ENCODE measurements at regions not wholly inside any gene's neighbourhood (a gene's known extent, or its start where the extent isn't known, plus 50 kb on each side); places are given as distances from the start of the nearest gene placed in this dataset.
"Not testable (repeated sequence)": the region's sequence is repeated elsewhere in the genome, so short reads cannot be mapped to it uniquely, and the experiment has no call there.

DNA sequence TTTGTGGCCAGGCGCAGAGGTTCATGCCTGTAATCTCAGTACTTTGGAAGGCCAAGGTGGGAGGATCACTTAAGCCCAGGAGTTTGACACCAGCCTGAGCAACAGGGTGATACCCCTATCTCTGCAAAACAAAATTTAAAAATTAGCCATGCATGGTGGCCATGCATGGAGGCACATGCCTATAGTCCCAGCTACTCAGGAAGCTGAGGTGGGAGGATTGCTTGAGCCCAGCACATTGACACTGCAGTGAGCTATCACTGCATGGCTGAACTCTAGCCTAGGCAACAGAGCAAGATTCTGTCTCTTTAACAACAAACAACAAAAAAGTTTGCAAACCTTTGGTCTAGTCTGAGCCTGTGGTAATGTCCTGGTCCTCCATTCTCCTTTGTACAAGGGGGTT, 69.2 kb upstream of the CNEP1R1 start:
- TF ChIP-seq CTCF (conservative IDR thresholded peaks at IDR 0.05), result no peak
- H3K27ac ChIP-seq, result no peak overlapping the region

DNA sequence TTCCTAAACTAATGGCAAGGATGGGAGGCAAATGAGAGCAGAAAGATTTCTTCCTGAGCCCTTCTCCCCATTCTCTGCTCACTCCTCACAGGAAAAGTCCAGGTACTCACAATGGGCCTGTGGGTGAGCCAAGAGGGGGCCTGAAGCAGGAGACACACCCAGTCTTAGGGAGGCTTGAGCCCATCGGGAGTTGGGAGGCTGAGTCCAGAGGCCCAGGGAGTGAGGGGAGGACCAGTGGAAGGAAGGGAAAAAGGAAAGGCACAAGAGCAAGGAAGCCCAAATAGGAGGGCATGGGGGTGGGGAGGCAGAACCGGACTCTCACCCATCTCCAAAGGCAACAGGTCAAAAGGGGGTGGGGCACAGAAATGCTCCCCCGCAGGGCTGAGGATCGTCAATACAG, 68.1 kb upstream of the CNEP1R1 start:
- H3K27ac ChIP-seq, result no peak overlapping the region
- no peak for TF ChIP-seq CTCF (conservative IDR thresholded peaks at IDR 0.05)

DNA sequence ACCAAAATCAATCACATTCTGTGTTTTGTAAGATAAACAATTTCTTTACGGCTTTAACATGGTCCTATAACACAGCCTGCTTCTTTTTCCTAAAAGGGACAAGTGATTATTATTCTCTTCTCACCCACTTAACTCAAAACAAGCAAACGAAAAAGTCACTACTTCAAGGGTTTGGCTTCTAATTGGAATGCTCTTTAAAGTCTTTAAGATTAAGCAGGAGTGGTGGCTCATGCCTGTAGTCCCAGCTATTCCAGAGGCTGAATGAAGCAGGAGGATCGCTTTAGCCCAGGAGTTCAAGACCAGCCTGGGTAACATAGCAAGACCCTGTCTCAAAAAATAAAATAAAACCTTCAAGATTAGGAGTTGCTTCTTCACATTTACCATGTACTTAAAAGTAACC, 66.6 kb upstream of the CNEP1R1 start:
- no peak for TF ChIP-seq CTCF (conservative IDR thresholded peaks at IDR 0.05)
- no peak overlapping the region for H3K27ac ChIP-seq

GRCh38 chr16:49959552-49960277, 65.3 kb upstream of the CNEP1R1 start:
- no peak for TF ChIP-seq CTCF (conservative IDR thresholded peaks at IDR 0.05)
- H3K27ac ChIP-seq, result peak overlapping the region; percentile 76

DNA sequence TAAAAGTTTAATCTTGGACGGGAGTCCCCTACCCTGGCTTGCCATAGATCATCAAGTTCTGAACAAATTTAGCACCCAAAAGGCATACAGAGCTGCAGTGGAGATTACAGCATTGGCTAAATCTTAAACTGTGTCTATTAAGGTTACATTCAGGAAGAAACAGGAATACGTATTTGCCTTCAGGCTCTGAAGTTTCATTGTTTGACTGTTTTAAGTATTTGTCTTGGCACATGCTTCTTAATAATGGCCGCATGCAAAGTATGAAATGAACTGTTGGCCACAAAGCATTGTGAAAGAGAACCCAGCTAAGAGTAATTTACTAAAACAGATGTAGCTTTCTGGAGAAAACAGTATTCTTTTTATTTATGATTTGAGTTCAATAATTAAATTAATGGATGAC, 63.9 kb upstream of the CNEP1R1 start:
- TF ChIP-seq CTCF (conservative IDR thresholded peaks at IDR 0.05), result no peak
- H3K27ac ChIP-seq, result peak overlapping the region; percentile 76

GRCh38 chr16:49962566-49962965, 62.5 kb upstream of the CNEP1R1 start:
- not testable (repeated sequence) for H3K27ac ChIP-seq

DNA sequence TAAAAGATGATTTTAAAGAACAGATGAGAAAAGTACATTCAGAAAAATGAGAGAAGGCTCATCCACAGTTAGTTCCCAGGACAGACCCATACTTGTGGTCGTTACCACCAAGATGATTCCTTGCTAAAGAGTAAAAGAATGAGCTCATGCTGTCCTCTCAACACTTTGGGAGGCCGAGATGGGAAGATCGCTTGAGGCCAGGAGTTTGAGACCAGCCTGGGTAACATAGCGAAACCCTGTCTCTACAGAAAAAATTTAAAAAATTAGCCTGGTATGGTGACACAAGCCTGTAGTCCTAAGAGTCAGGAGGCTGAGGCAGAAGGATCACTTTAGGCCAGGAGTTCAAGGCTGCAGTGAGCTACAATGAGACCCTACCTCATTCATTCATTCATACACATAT, 60.7 kb upstream of the CNEP1R1 start:
- H3K27ac ChIP-seq, result no peak overlapping the region
- TF ChIP-seq CTCF (conservative IDR thresholded peaks at IDR 0.05), result no peak

GRCh38 chr16:49964973-49965372, 60.1 kb upstream of the CNEP1R1 start:
- TF ChIP-seq CTCF (conservative IDR thresholded peaks at IDR 0.05), result no peak
- no peak overlapping the region for H3K27ac ChIP-seq

All from VCaP (cell line).